ENCODE measurements at regions not wholly inside any gene's neighbourhood (a gene's known extent, or its start where the extent isn't known, plus 50 kb on each side); places are given as distances from the start of the nearest gene placed in this dataset.
"Not testable (repeated sequence)": the region's sequence is repeated elsewhere in the genome, so short reads cannot be mapped to it uniquely, and the experiment has no call there.

DNA sequence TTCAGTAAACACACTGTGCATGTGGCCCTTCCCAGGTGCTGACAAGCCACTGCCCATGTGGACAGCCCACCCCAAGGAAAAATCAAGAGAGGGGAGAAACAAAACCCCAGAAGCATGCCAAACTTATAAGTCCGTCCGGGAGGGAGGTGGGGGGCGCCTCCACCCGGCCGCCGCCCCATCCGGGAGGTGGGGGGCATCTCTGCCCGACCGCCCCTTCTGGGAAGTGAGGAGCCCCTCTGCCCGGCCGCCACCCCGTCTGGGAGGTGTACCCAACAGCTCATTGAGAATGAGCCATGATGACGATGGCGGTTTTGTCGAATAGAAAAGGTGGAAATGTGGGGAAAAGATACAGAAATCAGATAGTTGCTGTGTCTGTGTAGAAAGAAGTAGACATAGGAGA is 53.8 kb upstream of the C2CD4B start:
- DNase-seq (ENCODE audit: low read depth in 3 of 3) = no peak

GRCh38 chr15:62219799-62220198 is 54.7 kb upstream of the C2CD4B start:
- DNase-seq (ENCODE audit: low read depth in 3 of 3) = no peak

DNA sequence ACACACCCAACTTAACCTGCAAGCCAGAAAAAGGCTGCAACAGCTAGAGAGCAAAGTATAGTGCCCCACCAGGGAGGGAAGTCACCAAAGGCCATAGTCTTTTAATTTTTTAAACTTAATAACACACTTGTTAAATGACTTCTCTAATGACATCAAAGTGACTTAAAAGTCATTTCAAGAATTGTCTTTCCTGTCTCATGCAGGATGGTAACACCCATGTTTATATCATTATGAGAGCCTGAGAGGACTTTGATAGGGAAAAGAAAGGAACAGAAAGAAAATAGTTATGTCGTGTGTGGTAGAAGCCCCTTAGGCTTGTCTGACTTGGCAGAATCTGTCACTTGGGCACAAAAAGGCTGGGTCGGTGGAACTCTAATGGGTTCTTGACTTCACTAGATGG is 57.9 kb upstream of the C2CD4B start:
- DNase-seq (ENCODE audit: low read depth in 3 of 3) = no peak

- DNase-seq (ENCODE audit: low read depth in 3 of 3) = no peak
These were observed 63.5 kb upstream of the C2CD4B start for GRCh38 chr15:62228604-62229003.

DNA sequence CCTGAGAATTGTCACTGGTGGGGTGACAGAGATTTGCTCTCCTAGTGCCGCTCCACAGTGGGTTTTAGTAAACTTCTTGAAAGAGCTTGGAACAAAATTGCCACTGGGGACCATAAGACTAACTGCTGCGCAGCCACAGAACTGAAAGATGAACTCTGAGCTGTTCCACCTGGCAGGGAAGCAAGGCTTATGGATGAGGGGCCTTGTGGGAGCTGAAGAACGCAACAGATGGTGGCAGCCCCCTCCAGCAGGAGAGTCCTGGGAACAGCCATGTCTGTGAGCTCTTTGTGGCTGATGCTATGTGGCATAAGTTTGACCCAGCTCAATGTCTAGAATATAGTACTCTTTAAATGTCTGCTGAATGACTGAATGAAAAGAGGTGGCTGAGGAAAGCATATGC is 66.8 kb upstream of the C2CD4B start:
- no peak for DNase-seq (ENCODE audit: low read depth in 3 of 3)

DNA sequence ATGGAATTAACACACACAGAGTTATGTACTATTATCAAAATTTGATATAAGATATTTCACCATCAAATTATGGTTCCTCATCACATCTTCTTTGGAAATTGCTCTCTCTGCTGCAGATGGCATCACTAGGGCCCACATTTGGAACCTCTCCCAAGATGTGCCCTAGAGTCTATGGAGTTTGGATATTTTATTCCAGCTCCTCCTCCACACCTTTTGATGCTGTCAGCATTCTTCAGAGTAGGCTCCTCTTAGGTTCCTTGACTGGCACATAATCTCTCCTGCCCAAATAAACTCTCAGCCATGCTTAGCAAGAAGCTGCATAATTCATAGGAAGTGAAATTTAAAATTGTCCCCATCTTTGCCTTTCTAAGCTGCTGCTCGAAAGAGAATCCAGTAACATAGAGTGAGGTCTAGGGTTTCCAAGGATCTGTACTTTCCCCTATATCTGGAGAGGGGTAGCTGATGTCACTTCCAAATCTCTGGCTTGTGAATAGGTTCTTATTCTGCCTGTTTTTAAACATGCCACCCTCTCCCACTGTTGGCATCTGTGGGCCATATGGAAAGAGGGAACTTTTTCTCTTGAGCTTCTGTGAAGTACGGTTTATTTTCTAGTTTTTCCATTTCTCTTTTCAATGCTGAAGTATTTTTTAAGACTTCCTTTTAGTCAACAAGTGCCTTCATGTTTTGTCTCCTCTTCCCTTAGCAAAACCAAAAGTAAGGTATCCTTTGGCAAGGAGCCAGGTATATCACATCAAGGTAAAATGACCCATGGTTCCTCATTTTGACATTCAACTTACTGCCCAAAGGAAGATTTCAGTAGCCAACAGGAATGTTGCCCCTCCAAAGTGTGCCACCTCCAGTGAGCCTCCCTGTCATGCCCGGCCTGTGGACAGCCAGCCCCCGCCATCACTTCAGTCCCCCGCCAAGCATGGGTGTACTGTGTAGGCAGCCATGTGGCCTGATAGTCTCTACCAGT is 75.3 kb upstream of the C2CD4B start:
- no peak for DNase-seq (ENCODE audit: low read depth in 3 of 3)

DNA sequence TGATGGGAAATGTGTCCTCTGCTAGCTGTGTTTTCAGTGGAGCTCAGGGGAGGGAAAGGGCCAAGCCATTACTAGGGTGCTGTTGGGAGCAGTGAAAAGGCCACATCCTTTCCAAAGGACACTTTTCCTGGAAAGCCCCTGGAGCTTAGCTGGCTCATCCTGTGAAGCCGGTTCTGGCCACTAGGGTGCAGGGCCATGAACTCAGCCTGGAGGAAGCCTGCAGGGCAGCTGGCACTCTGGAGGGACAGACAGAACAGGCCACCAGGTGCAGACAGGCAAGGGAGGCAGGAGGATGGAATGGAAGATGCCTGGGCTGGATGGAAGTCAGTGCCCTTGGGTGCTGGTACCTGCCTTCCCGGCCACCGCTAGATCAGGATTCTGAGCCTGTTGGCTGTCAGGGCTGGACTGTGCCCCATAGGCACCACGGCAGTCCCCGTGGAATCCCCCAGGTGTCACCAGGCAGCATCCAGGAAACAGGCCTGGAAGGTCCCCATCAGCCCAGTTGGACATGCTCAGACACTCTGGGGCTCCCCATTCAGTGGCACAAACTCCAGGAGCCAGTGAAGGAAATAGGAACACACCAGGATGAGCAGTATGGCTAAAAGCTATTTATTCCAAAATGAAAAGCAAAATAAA is 76.2 kb upstream of the C2CD4B start:
- no peak for DNase-seq (ENCODE audit: low read depth in 3 of 3)

- DNase-seq (ENCODE audit: low read depth in 3 of 3) = no peak
These were observed 77.9 kb upstream of the C2CD4B start for GRCh38 chr15:62242999-62243398.

GRCh38 chr15:62244762-62245161 is 79.7 kb upstream of the C2CD4B start:
- no peak for DNase-seq (ENCODE audit: low read depth in 3 of 3)

GRCh38 chr15:62248277-62248984 is 83.3 kb upstream of the C2CD4B start:
- no peak for DNase-seq (ENCODE audit: low read depth in 3 of 3)

GRCh38 chr15:62249501-62249900 is 84.4 kb upstream of the C2CD4B start:
- no peak for DNase-seq (ENCODE audit: low read depth in 3 of 3)

- no peak for DNase-seq (ENCODE audit: low read depth in 3 of 3)
These were observed 85.1 kb upstream of the C2CD4B start for GRCh38 chr15:62250186-62250585.

- DNase-seq (ENCODE audit: low read depth in 3 of 3) = no peak
These were observed 85.9 kb upstream of the C2CD4B start for GRCh38 chr15:62250978-62251377.

DNA sequence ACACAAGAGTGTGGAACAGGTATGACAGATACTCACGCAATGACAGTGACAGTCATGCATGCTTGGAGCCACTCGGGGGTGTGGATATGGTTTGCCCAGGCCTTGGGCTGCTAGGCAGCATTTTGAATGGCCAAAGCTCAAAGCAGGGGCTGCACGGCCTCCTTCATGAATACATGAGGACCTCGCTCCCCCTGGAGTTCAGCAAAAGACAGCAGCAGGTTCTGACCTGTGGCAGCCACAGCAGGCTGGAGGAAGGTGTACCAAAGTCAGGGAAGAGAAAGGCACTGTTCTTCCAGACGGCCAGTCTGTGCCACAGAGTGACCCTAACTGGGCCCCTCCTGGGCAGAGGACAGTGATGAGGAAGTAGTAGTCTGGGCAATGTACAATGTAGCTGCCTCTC is 88.2 kb upstream of the C2CD4B start:
- DNase-seq (ENCODE audit: low read depth in 3 of 3) = no peak

DNA sequence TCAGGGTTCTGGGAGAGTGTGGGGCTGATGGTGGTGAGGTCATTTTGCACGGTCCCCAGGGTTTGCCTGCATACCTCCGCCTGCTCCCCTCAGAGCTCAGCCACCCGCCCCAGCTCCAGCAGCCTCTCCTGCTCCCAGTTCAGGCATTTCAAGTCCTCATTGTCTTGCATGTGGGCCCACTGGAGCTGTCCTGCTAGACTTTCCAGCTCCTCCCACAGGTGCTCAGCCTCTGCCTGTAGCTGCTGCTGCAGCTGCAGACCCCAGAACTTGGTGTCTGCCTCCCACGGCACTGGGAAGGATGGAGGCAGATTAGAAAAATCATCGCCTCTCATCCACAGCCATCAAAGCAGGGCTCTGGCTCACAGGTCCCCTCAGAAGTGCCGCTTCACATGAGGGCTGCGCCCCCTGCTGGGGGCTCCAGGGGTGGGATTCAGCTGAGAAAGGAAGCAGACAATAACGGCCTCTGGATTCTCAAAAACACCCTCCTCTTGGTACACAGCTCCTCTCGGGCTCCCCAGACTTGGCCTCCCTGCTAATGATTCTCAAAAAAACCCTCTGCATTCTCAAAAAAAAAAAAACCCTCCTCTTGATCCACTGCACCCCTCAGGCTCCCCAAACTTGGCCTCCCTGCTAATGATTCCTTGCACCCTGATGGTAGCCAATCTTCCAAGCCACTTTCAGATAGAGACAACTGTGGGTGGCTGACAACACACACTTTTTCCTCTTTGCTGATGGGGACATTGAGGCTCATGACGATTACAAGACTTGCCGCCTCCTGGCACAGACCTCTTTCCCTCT is 89.3 kb upstream of the C2CD4B start:
- DNase-seq (ENCODE audit: low read depth in 3 of 3) = peak; percentile 34 to 75 (median 51)

DNA sequence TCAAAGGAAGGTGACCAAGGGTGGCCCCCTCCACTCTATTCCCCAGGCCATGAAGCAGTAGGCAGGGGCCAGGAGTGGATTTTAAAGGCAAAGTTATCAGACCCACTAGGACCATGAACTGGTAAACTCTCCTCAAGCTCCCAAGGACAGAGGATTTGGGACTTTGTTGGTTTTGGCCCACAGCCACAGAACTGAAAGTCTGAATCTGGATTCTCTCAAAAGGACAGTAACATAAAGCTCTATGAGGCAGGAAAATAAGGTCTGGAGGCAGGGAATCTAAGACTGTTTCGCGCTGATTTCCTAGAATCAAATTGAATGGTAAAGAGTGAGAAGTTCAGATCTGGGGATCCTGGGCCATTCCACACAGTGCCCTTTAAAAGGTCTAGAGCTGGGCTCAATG is 91.3 kb upstream of the C2CD4B start:
- not testable (repeated sequence) for DNase-seq (ENCODE audit: low read depth in 3 of 3)

GRCh38 chr15:62257996-62258521 is 93.0 kb upstream of the C2CD4B start:
- DNase-seq (ENCODE audit: low read depth in 3 of 3) = no peak

- DNase-seq (ENCODE audit: low read depth in 3 of 3) = no peak
These were observed 97.3 kb upstream of the C2CD4B start for GRCh38 chr15:62262305-62262941.

GRCh38 chr15:62264196-62264595 is 99.1 kb upstream of the C2CD4B start:
- no peak for DNase-seq (ENCODE audit: low read depth in 3 of 3)

DNA sequence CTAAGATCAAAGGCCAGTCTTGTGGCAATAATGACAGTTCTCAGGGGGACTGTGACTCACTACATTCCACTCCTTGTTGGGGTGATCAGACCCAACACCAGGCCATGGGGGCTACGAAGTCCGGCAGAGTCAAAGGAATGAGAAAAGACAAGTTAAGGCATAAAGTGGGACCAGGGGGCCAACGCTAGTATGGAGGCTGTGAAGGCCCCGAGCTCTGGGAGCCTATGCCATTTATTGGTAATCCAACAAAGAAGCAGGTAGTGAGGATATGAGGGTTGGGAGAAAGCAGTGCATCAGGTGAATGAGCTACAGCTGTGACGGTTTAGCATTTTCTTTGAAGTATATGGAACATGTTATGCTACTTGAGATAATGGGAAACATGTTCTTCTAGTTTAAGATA is 104.4 kb upstream of the C2CD4B start:
- DNase-seq (ENCODE audit: low read depth in 3 of 3) = no peak

All from stimulated activated CD4-positive, alpha-beta T cell treated with anti-CD3 and anti-CD28 coated beads, TNF-alpha, amount 100 ng/mL, for 24 hours (primary cell).